Spleen (tissue), 11 donors: ENCODE measurements at regions not wholly inside any gene's neighbourhood (a gene's known extent, or its start where the extent isn't known, plus 50 kb on each side); places are given as distances from the start of the nearest gene placed in this dataset.
A peak's percentile ranks its signal among the peaks of the same experiment; 100 is the strongest.

Experiments
- DNase-seq: peaks from one replicate; pipeline ENCODE4 v3.0.0-alpha.2; 2020
- H3K27ac ChIP-seq, 8 donors: fragments of 200-600 bp; sonication (generic) in 7 of 8; 1 replicate in 4 of 8; 2 replicates in 4 of 8; pipeline versions ENCODE4 v1.5.0 to v1.8.0; 2016 to 2021; ENCODE audit warnings: inconsistent platforms in 4 of 8, mild to moderate bottlenecking in 4 of 8, moderate library complexity in 1 of 8
- H3K27me3 ChIP-seq, 7 donors: fragments of 200-600 bp; sonication (generic) in 6 of 7; replicated peaks in 1 of 7; 1 replicate in 4 of 7; 2 replicates in 3 of 7; pipeline versions ENCODE4 v1.5.0 to v1.8.0; 2016 to 2021; ENCODE audit warnings: inconsistent platforms in 3 of 7, mild to moderate bottlenecking in 1 of 7
- H3K36me3 ChIP-seq, 6 donors: fragments of 200-600 bp; sonication (generic) in 5 of 6; 1 replicate in 4 of 6; 2 replicates in 2 of 6; pipeline versions ENCODE4 v1.5.0 to v1.8.0; 2016 to 2021; ENCODE audit warnings: inconsistent platforms in 2 of 6
- H3K4me1 ChIP-seq, 6 donors: fragments of 200-600 bp; sonication (generic) in 5 of 6; 1 replicate in 3 of 6; 2 replicates in 3 of 6; pipeline versions ENCODE4 v1.5.0 to v1.8.0; 2016 to 2021; ENCODE audit warnings: inconsistent platforms in 3 of 6
- H3K4me3 ChIP-seq, 8 donors: fragments of 200-600 bp; sonication (generic) in 7 of 8; 1 replicate in 4 of 8; 2 replicates in 4 of 8; pipeline versions ENCODE4 v1.5.0 to v1.8.0; 2016 to 2021; ENCODE audit warnings: inconsistent platforms in 4 of 8, mild to moderate bottlenecking in 4 of 8, moderate library complexity in 2 of 8
- H3K9me3 ChIP-seq, 8 donors: fragments of 200-600 bp; sonication (generic) in 7 of 8; 1 replicate in 4 of 8; 2 replicates in 4 of 8; pipeline versions ENCODE4 v1.5.0 to v1.8.0; 2016 to 2021; ENCODE audit warnings: inconsistent platforms in 4 of 8
- POLR2A ChIP-seq, 3 donors: fragments of 450-650 bp; IDR thresholded peaks; one replicate each; pipeline ENCODE4 v1.5.1; 2017; ENCODE audit warnings: antibody characterized with exemption in 3 of 3, mild to moderate bottlenecking in 1 of 3
- POLR2AphosphoS5 ChIP-seq, 3 donors: sonication (generic); formaldehyde crosslinking; IDR thresholded peaks; one replicate each; pipeline ENCODE4 v1.5.1; 2017; ENCODE audit warnings: antibody characterized with exemption in 3 of 3
- WGBS, 5 donors: extraction: QIAGEN DNeasy Blood & Tissue Kit in 3 of 5; methylation state at CpG; one replicate each; pipeline versions ENCODE4 v1.1.5 to v1.1.7; 2013 to 2018; 5-methylcytosine and 5-hydroxymethylcytosine counted together
- intact Hi-C: fragments of 100-400 bp; cut with DNase I; formaldehyde crosslinking; loops from one replicate; pipeline ENCODE4 v1.15.0; 2023; ENCODE audit warnings: low total_unique reads
- TF ChIP-seq, protein P1 (sequence below), 11 experiments: fragments of 200-600 bp in 7 of 11; fragments of 450-650 bp in 4 of 11; sonication (generic) in 4 of 11; IDR thresholded peaks in 8 of 11; conservative IDR thresholded peaks in 3 of 11; 1 replicate in 7 of 11; 2 replicates in 4 of 11; pipeline versions ENCODE4 v1.4.0 to v1.8.0; 2016 to 2021; ENCODE audit warnings: antibody characterized with exemption in 11 of 11, inconsistent platforms in 4 of 11, mild to moderate bottlenecking in 1 of 11
- donor health status: healthy with polysubstance abuse.
- donor health status: DM: no; HTN: no; CAD: no; lungs with moderate emphysema.
- donor health status: DM: no; HTN: no; CAD: no.
- donor health status: Bipolar disorder and iron deficiency.
- donor health status: healthy.
- donor health status: DM: no; HTN: no; CAD: no.
- donor health status: DM: yes; HTN: yes; CAD: no.

DNA sequence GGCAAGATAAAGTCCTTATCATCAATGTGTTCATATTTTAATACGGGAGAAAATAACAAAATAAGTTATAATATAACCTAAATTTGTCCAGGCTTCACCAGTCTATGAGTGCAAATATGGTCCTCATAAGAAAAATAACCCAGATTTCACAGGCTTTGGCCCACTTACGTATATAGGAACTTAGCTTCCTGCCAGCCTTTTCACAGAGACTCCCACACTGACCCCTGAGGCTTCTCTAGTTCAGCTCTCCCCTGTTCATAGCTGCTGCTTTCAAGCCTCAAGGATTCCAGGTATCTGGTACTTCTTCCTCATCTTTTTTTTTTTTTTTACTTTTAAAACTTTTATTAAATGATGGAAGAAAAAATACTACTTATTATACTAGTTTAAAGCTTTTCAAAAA is 74.9 kb upstream of the PELI1 start:
- DNase-seq, result no peak
- TF ChIP-seq POLR2A (IDR thresholded peaks at IDR 0.05), result no peak
- TF ChIP-seq, protein P1, sequence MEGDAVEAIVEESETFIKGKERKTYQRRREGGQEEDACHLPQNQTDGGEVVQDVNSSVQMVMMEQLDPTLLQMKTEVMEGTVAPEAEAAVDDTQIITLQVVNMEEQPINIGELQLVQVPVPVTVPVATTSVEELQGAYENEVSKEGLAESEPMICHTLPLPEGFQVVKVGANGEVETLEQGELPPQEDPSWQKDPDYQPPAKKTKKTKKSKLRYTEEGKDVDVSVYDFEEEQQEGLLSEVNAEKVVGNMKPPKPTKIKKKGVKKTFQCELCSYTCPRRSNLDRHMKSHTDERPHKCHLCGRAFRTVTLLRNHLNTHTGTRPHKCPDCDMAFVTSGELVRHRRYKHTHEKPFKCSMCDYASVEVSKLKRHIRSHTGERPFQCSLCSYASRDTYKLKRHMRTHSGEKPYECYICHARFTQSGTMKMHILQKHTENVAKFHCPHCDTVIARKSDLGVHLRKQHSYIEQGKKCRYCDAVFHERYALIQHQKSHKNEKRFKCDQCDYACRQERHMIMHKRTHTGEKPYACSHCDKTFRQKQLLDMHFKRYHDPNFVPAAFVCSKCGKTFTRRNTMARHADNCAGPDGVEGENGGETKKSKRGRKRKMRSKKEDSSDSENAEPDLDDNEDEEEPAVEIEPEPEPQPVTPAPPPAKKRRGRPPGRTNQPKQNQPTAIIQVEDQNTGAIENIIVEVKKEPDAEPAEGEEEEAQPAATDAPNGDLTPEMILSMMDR (IDR thresholded peaks at IDR 0.05 in 8 of 11, conservative IDR thresholded peaks at IDR 0.05 in 3 of 11), result no peak
- no peak for TF ChIP-seq POLR2AphosphoS5 (IDR thresholded peaks at IDR 0.05)
- Histone ChIP-seq H3K9me3 (no peaks in the 10 kb centered on the region), H3K4me1 (peaks cover 11 to 70% (median 58%) of the 10 kb centered on the region in 6 donors), H3K27me3 (no peaks in the 10 kb centered on the region), H3K27ac (peak overlapping the region in 7 of 8 donors; percentile 71 to 91 (median 74)), H3K36me3 (no peaks in the 10 kb centered on the region), H3K4me3 (peak overlapping the region in 1 of 8 donors; percentile 50)
- intact Hi-C loops, result no loop called here
- WGBS, 5 donors, result 30 to 78% (median 50%) methylated on average over 2 of the region's 2 CpGs

DNA sequence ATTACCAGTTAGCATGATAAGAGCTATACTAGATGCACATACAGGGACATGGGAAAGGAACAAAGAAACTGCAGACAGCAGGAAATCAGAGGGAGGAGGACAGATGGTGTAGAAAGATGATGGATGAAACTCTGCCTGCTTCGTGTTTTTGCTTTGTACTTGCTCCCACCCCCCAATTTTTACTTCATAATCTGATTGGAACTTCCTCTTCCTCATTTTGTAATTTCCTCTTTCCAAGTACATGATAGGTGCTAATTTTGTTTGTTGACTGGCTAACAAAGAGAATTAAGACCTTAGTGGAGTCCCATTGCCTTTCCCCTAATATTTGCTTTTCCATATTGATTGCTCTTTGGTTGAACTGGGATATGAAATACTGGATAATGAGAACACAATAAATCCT is 76.0 kb upstream of the PELI1 start:
- Histone ChIP-seq H3K36me3 (no peaks in the 10 kb centered on the region), H3K9me3 (no peaks in the 10 kb centered on the region), H3K27ac (peak overlapping the region in 7 of 8 donors; percentile 71 to 91 (median 74)), H3K4me3 (peak overlapping the region in 1 of 8 donors; percentile 50), H3K27me3 (no peaks in the 10 kb centered on the region), H3K4me1 (peaks cover 3 to 61% (median 48%) of the 10 kb centered on the region in 6 donors)
- WGBS, 5 donors, result 11 to 17% (median 13%) methylated on average over 1 of the region's 1 CpG
- no peak for DNase-seq
- intact Hi-C loops, result no loop called here
- TF ChIP-seq POLR2A (IDR thresholded peaks at IDR 0.05) (no peak), POLR2AphosphoS5 (IDR thresholded peaks at IDR 0.05) (no peak)
- TF ChIP-seq, protein P1 (IDR thresholded peaks at IDR 0.05 in 8 of 11, conservative IDR thresholded peaks at IDR 0.05 in 3 of 11), result no peak

DNA sequence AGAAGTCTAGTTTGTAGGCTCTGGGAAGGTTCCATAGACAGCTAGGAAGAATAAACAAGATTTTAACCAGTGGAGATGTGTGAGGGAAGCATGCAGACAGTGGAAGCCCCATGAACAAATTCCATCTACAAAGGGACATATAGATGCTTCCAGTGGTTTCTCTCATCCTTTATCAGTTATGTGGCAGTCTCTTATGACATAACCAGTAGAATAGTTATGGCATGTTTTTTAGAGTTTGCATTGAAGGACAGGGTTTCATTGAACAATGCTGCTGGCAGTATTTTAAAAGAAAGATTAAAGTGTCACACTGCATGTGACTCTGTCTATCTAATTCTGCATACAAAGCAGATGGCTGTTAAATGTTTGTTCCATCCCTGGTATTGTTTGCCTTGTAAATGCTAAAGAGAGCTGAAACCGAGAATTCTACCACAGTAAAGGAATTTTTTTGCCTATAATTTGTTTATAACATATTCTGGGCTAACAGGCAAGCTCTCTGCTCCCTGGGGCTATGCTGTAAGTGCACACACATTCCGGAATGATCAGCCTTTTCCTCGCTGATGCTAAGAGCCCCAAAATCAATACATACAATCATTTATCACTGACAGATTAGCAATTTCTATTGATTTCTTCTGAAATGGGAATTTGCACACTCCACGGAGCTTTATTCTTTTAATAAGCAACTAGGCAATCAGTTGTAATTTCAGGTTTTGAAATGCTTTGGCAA is 76.8 kb upstream of the PELI1 start:
- intact Hi-C loops, result no loop called here
- no peak for DNase-seq
- Histone ChIP-seq H3K4me1 (peaks cover 3 to 58% (median 47%) of the 10 kb centered on the region in 6 donors), H3K27ac (peak overlapping the region in 7 of 8 donors; percentile 71 to 91 (median 74)), H3K36me3 (no peaks in the 10 kb centered on the region), H3K9me3 (no peaks in the 10 kb centered on the region), H3K27me3 (no peaks in the 10 kb centered on the region), H3K4me3 (peak overlapping the region in 1 of 8 donors; percentile 50)
- 72 to 91% (median 80%) methylated on average over 4 of the region's 4 CpGs for WGBS, 5 donors
- TF ChIP-seq, protein P1 (IDR thresholded peaks at IDR 0.05 in 8 of 11, conservative IDR thresholded peaks at IDR 0.05 in 3 of 11), result no peak
- TF ChIP-seq POLR2AphosphoS5 (IDR thresholded peaks at IDR 0.05), result no peak
- no peak for TF ChIP-seq POLR2A (IDR thresholded peaks at IDR 0.05)

DNA sequence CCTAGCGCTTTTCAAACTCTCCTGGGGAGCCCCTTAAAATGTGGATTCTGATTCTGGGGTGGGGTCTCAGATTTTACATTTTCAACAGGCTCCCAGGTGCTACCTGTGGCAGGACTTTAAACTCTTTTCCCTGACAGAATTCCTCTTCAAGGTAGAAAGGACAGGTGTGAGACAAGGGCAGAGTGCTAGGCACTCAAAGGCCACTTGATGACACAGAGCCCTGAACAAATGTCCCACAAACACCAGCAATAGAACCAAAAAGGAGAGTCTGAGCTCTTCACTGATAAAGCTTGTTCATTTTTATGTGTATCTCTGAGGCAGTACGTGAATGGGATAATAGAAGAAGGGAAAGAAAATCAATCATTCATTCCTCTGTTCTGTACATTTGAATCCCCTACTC is 77.7 kb upstream of the PELI1 start:
- peaks cover 3 to 58% (median 47%) of the 10 kb centered on the region in 6 donors for H3K4me1 ChIP-seq
- intact Hi-C loops, result no loop called here
- no peaks in the 10 kb centered on the region for H3K36me3 ChIP-seq
- H3K27ac ChIP-seq, result peak overlapping the region in 7 of 8 donors; percentile 71 to 91 (median 74)
- TF ChIP-seq, protein P1 (IDR thresholded peaks at IDR 0.05 in 8 of 11, conservative IDR thresholded peaks at IDR 0.05 in 3 of 11), result no peak
- no peak for TF ChIP-seq POLR2AphosphoS5 (IDR thresholded peaks at IDR 0.05)
- TF ChIP-seq POLR2A (IDR thresholded peaks at IDR 0.05), result no peak
- 81 to 98% (median 93%) methylated on average over 2 of the region's 2 CpGs for WGBS, 5 donors
- H3K4me3 ChIP-seq, result peak overlapping the region in 1 of 8 donors; percentile 50
- H3K27me3 ChIP-seq, result no peaks in the 10 kb centered on the region
- no peaks in the 10 kb centered on the region for H3K9me3 ChIP-seq
- DNase-seq, result no peak
